GDM1 (cell line): ENCODE measurements at regions not wholly inside any gene's neighbourhood (a gene's known extent, or its start where the extent isn't known, plus 50 kb on each side); places are given as distances from the start of the nearest gene placed in this dataset.
"Not testable (repeated sequence)": the region's sequence is repeated elsewhere in the genome, so short reads cannot be mapped to it uniquely, and the experiment has no call there.

Experiments
- DNase-seq: peaks from one replicate; lab custom pipeline; 2025; lab: John Stamatoyannopoulos, UW

DNA sequence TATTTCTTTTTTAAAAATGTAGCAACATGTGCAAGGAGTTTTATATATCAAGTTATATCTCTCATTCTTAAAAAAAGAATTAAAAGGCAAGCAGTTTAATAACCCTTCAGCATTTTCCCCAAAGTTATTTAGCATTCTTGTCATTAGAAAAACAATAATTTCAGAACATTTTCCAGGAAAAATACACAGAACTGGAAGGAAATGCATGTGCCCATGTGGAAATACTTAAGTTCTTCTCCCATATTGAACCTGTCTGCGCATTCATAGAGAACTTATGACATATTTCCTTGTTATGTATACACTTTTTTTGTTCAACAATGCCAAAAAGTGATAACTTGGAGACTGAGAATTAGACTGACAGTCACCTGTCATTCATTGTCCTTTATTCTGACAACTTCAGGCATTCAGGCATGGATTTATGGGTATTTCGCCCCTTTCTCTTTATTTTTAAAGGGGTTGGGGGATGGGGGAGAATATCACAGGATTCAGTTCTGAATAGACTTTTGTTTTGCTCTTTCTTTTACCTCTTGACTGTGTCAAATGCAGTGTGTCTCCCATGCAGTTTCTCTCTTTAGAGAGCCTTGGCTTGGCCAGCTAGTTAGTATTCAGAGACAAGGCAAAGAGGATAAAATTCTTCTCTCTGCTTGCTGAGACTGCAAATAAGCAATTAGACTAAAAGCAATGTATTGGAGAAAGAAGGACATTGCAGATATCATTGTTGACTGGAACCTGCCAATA, 701.0 kb downstream of the NR2F1-AS1 start:
- no peak for DNase-seq

DNA sequence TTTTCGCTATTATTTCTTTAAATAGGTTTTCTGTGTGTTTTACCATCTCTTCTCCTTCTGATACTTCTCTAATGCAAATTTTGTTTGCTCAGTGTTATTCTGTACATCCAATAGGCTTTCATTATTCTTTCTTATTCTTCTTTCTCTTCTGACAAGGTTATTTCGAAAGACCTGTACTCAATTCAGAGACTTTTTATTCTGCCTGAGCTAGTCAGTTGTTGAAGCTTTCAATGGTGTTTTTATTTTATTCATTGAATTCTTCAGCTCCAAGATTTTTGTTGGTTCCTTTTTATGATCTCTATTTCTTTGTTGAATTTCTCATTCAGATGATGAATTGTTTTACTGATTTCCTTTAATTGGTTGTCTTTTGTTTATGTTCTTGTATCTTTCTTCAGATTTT, 706.2 kb downstream of the NR2F1-AS1 start:
- no peak for DNase-seq

DNA sequence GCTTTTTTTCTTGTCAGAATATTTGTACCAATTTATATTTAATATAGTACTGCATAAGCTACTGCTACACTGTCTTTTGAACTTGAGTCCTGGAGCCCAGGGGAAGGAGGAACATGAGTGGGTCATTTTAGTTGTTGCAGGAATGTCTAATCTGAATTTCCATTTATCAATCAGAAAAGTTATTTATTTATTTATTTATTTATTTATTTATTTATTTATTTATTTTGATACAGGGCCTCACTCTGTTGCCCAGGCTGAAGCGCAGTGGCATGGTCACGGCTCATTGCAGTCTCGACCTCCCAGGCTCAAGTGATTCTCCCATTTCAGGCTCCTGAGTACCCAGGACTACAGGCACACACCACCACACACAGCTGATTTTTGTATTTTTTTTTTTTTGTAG, 712.6 kb downstream of the NR2F1-AS1 start:
- no peak for DNase-seq

DNA sequence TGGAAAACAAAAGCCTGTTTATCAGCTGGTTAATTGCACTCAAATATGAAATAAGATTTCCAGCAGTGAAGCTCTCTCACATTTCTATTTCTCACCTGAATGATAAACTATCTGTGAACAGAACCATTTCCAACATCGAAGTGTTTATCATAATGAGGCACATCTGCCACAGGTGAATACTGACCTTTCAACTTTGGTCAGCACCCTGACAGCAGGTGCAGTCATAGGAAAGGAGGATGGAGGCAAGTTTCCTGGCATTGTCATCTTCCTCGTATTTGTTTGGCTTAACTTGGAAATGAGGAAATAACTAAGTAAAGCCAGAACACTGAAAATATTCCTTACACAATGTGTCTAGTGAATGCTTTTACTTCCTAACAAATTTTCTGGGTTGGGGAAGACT, 716.4 kb downstream of the NR2F1-AS1 start:
- no peak for DNase-seq

DNA sequence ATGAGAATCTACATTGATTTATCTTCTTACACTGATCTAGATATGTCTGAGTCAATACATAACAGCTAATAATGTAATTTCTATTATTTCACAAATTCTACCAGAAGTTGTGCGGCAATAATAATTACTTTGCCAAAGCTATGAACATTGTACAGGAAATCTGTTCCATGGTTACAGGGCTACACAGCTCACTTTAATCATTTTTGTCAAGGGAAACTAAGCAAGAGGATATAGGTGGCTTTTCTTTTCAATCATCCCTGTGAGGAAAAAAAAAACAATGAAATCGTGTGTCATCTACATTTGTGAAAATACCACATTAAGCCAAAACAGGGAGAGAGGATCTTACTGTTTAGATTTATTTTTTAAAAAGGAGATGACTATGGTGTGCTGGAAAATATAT, 717.4 kb downstream of the NR2F1-AS1 start:
- DNase-seq, result no peak

DNA sequence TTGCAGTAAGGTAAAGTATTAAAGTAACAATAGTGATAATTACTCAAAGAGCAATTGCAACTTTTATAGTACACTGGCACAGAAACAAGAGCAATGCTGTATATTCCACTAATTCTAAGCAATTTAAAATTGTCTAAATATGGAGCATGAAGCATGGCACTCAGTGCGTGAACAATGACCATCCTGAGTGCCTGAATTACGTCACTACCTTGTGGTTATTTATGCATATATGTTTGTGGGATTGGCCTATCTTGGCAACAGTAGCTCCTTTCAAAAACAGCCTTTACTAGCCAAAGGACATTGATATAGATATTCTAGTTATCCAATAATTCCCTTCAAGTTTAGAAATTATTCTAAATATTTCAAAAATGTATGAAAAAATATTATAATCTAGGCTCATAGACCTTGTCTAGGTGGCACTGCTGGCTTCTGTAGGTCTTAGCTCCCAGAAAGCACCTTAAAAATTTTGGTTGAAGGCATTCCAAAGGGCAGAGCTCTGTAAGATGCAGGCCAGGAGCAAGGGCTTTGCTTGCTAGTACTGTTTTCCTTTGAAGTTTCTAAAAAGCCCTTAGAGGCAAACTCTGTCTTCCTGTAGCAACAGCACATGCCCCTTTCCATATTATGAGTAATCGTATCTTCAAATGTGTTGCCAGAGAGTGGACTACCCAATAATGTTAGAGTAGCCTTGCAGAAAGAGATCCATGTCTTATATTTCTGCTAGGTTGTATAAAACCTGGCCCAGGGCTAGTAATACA, 719.3 kb downstream of the NR2F1-AS1 start:
- DNase-seq, result no peak

DNA sequence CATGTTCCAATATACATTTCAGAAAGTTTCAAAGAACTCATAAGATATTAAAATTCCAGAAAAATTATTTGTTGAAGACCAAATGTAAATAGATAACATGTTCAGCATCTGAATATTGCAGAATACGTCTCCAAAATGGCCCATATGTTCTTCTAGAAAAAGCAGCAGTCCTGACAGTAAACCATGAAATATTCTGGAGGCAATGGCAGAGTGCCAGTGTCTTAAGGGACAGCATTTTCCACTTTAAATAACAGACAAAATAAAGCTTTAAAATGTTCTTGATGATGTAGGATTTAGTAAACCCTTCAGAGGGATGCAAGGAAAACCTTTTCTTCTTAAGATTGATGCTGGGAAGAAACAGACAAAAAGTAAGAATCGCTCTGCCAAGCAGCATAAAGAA, 721.0 kb downstream of the NR2F1-AS1 start:
- no peak for DNase-seq

DNA sequence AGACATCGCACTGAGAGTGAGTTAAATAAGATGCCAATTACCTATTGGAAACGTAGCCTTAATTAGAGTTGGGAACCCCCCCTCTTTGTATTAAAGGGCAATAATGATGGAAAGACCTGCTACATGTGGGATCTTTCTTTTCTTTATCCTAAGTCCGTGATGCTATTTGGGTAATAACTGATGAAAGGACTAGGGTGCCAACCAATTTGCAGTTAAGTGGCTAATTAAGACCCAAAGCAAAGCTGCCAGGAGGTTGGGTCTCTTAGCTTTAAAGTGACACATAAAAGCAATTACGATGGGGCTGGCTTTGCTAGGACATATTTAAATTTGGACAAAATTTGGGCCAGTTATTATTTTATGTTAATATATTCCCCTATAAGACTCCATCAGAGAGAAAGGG, 728.8 kb downstream of the NR2F1-AS1 start:
- DNase-seq, result no peak

DNA sequence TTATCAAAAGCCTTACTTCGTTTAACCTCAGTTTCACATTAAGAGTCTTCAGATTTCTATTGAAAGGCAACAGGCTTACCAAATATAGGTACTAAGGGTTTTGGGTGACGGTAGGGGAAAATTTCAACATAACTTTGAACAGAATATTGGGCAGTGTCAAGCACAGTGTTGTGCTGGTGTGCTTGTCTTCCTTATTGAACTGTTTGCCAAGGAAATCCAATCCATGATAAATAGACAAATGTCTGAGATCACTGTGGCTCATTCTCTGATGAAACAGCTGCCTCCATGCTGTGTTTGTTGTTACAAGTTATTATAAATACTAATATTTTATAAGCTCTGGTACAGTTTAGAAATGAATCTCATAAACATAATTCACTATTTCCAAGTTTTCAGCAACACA, 730.1 kb downstream of the NR2F1-AS1 start:
- DNase-seq, result no peak

DNA sequence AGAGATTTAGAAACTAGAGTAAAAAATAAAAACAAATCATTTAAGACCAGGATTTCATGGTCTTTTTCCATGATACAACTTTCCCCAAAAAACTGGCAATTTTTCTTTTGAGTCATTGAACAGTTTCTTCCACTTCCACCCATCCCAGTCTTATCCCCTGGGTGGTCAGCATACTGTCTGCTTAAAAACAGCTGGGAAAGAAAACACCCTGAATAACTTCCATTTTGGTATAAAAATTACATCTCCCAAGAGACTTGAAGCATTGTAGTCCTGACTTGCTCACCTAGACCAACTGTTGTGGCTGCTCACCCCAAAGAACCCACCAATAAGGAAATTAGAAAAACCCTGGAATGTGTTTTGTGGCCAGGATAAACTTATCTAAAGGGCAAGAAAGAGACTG, 731.3 kb downstream of the NR2F1-AS1 start:
- no peak for DNase-seq

DNA sequence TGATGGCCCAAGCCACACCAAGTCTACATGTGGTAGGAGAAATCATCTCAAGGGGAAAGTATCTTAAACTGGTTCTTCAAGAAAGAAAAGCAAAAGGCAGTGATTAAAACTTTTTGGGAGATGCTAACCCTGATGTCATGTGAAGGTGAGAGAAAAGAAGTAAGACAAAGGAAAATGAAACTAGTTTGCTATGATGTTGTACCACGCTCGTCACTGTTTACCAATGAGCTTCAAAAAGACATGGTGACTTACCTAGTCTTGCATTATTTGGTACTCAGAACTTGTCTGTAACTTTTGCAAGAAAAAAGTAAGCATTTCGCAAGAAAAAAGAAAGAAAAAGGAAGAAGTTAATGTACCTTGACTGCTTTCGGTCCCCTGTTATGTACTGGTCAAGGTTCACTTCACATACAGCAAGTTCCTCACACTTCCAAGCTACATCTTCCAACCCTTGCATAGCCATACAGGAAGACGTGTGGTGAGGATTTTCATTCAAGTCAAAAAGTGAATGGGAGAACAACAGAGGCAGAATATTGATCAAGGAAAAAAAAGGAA, 739.3 kb downstream of the NR2F1-AS1 start:
- DNase-seq, result no peak

DNA sequence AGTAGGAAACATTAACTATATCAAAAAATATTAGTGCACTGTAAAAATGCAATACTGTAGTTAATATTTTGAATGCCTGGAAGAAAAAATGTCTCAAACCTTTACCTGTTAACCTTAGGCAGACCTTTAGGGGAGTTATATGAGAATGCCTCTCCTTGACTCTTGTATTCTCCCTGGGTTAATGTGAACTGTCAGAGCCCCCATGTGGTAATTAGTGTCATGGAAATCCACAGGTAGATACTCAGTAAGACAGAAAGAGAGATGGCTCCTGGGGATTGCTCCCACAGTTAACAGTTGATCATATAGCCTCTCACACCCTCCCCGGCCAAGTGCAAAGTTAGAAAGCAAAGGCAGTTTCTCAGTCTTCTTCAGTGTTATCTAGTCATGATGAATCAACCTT, 742.8 kb downstream of the NR2F1-AS1 start:
- no peak for DNase-seq

DNA sequence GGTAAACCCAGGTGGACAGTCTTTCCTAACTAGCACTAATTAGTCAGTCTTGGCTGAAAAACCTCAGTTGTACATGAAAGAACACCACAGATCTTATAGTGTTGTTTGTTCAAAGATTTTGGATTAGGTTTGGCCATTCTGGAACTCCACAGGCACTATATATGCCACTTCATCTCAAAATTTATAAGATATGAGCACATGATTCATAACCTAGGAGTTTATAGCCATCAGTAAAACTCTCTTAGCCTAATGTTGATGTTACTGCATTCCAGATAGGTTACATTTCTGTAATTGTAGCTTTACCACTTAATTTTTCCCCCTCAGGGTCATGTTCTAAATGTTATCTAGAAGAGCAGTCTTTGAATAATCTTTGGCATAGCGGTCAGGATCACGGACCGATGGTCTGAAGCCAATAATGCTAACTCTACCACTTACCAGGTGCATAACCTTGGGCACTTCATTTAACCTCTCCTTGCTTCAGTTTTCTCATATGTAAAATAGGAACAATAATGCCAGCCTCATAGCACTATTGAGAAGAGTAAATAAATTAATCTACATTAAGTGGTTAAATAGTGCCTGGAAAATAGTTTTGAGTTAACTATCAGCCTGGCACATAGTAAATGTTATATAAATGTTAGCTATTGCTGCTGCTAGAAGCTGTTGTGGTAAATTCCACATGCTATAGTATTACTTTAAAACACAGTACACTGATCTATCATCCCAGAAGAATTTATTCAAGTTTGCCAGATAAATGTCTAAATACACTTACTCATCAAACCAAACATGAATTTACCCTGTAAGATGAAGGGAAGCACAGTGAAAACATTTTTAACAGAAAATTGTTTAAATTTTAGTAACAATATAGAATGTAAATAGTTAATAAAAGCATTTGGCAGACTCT, 743.9 kb downstream of the NR2F1-AS1 start:
- no peak for DNase-seq

DNA sequence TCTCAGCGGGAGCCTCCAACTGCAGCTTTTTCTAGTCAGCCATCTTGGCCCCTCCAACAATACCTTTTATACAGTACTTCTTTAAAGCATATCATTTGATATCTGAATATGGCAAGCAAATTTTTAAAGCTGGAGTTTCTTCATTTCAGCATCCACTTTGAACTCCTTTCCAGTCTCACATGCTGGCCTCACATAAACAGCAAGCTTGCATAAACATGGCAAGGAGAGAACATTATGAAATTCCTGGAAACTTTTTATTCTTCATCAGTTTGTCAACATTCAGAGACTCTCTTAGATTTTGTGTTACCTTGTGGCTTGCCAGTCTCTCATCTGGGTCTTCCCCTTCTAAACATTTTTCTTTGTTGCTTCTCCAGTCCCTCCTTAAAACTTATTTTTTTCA, 745.3 kb downstream of the NR2F1-AS1 start:
- no peak for DNase-seq

DNA sequence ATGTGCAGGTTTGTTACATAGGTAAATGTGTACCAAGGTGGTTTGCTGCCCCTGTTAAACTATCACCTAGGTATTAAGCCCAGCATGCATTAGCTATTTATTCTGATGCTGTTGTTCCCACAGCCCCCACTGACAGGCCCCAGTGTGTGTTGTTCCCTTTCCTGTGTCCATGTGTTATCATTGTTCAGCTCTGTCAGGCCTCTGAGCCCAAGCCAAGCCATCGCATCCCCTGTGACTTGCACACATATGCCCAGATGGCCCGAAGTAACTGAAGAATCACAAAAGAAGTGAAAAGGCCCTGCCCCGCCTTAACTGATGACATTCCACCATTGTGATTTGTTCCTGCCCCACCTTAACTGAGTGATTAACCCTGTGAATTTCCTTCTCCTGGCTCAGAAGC, 757.5 kb downstream of the NR2F1-AS1 start:
- DNase-seq, result not testable (repeated sequence)

DNA sequence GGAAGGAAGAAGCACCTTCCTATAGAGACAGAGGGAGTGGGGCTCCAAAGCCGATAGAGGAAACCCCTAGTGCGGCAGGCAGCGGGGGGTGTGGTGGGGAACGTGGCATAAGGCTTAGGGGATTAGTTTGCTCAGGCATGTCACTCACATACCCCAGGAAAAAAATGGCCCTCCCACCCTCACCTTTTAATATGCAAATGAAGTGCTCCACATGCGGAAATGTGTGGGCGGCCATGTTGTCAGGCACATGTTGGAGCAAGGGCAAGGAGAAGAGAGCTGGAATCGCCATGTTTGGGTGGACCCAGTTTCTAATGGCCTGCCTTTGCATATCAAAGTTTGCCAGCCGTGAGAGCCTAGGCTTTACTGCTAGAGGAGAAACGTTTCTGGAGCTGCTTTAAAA, 758.8 kb downstream of the NR2F1-AS1 start:
- DNase-seq, result no peak

DNA sequence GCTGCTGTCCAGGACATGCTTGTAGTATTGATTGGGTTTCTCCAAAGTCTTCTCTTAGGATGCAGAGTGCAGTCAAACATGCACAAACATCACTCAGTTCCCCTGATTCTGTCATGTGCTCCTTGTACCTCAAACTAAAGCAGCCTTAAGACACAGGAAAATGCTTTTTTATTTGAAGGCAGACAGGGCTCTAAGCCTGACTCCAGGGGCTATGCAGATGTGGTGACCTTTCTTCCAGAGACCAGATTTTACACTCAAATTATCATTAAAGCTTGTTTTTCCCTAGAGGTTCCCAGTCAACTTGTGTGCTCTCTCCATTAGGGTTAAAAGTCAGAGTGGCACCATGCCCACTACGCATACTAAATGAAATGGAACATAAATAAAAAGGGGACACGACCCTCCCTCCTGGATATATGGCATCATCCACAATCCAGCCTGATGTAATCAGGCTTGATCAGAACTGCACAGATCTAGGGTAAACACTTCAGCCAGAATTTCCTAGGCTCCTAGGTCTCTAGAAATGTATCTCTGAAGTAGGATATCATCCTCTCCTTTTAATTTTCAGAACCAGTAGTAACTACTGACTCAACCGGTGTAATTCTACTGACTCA, 771.1 kb downstream of the NR2F1-AS1 start:
- DNase-seq, result no peak

DNA sequence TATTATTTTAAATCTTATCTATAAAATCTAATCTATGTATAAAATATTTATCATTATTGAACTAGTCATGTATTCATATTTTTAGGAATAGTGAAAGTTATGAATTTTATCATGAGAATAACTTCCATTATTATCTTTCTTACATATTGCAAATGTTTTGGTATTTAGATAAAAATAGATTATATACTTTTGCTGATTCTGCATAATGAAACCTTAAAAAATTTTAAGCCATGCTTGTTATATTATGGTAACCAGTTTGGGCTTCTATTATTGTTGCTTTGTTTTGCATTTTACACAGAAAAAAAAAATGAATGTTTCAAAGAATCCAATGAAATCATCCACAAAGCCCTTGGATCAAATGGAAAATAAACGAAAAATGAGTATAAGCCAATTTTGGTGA, 772.5 kb downstream of the NR2F1-AS1 start:
- no peak for DNase-seq

DNA sequence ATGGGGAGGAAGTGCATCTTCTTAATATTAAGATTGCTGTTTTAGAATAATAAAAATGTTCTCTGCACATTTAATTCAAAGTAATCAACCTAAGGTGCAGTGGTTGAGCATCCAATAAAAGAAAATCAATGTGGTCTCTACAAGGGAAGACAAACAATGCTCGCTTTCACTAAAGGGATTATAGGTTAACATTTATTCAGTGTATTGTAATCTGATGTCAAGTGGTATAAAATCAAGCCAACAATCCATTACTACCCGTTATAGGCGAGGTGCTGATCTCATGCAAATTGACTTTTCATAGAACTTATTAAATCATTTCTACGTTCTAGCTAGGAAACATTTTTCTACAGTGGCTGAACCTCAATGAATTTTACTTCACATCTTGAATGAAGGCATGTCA, 773.9 kb downstream of the NR2F1-AS1 start:
- no peak for DNase-seq

DNA sequence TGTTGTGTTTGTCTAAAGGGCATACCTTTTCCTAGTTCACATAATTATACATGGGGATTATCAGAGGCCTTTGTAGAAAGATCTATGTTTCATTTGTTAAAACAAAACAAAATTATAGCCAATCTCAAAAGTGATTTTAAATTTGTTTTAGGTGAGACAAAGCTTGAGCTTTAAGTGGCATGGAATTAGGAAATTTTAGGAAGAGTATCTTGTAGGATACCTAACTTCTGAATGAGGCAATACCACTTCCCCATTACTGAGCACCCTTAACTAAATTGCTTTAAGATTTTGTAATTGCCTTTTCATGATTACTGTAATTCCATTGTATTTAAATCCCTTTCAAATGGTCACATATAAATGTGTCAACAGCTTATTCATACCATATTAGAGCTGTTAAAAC, 775.6 kb downstream of the NR2F1-AS1 start:
- no peak for DNase-seq

DNA sequence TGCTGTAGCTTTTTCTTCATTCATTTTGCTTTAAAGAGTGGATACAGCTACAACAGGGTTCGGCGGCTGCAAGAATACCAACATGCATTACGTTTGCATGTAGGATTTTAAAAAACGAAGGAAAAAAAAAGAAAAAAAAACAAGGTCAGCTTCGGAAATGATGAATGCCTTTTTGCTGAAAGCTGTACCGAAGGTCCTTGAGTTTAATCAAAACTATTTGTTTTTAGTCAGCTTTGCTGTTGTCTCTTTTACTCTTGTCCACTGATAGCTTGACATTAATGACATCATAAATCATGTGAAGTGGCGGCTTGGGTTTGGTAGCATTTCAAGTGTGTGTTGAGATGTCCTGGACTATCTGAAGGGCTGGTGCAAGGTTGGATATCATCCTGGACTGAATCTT, 779.1 kb downstream of the NR2F1-AS1 start:
- DNase-seq, result no peak

DNA sequence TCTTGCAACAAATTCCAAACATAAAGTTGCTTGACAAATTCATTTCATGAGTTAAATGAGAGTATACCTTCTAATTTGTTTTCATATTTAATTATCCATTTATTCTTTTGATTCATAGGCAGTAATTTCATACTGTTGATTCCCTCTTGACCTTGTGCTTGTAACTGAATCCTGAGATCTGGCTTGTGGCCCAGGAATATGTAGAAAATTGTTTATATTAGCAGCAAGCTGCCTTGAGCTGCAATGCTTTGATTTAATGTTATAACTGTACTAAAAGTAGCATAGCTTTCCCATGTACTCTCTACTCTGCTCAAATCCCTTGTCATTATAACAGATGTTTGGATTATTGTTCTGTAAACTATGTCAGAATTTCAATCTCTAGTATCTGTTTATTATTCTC, 780.7 kb downstream of the NR2F1-AS1 start:
- no peak for DNase-seq
